ENCODE measurements at regions not wholly inside any gene's neighbourhood (a gene's known extent, or its start where the extent isn't known, plus 50 kb on each side); places are given as distances from the start of the nearest gene placed in this dataset.
"Not testable (repeated sequence)": the region's sequence is repeated elsewhere in the genome, so short reads cannot be mapped to it uniquely, and the experiment has no call there.

DNA sequence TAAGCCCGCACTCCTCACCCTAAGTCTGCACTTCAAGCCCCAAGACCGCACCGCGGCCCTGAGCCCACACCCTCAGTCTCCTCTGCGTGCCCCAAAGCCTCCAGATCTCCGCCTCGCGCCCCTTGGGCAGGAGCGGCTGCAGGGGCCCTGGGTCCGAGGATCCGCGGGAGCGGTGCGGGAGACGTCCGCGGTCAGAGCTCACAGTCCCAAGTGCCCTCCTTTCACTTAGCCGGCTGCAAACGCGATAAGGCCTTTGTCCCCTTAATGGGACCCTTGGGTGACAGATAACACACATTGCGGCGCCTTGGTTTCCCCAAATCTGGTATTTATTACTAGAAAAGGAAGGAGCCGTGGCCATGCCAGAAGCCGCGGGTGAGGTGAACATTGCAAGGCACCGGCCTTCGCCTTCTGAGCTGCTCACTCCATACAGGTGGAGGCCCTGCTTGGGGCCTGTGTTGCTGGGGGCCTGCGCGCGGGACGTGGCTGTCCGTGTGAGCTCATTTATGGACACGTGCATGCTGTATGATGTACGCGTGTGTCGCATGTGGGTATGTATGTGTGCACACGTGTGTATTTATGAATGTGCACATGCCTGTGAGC lies 178.9 kb downstream of the OR4M2 start:
- not testable (repeated sequence) for DNase-seq (ENCODE audit: low read depth in 2 of 2)

DNA sequence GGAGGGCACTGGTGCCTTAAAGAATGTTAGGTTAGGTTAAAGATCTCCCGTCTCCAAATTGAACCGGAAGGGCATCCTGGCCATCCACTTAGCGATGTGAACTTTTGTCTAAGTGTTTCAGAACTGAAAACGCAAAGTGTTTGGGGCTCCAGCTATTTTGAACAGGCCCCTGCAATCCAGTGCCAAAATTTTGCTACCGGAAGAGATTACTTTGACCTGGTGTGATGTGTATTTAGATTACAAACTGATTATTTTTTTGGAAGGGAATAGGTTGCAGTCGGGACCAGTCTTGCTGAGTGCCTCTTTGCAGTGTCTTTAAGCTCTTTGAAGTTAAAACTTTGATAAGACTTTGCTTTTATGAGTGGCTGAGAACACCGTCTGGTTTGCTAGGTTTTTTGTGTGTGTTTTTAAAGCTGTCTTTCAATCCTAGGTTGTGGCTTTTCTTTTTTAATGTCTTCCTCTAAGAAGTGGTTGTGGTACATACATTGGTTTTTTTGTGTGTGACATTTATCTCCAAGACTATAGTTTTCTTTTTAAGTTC lies 179.6 kb downstream of the OR4M2 start:
- no peak for DNase-seq (ENCODE audit: low read depth in 2 of 2)

DNA sequence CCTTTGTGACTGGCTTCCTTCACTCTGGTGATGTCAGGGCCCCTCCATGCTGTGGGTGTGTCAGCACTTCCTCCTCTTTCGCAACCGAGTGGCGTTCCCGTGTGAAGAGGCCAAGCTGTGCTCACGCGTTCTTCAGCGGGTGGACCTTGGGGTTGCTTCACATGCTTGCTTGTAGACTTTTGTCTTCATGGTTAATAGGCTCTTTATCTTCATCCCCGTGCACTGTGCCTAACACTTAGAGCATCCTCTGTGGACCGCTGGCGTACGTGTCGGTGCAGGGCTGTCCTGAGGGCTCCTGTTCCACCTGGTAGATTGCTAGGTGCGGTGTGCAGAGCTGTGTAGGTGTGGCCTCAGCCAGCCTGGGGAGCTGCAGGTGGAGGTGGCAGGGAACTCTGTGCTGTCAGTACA lies 182.3 kb downstream of the OR4M2 start:
- peak; percentile 31 to 37 for DNase-seq (ENCODE audit: low read depth in 2 of 2)

DNA sequence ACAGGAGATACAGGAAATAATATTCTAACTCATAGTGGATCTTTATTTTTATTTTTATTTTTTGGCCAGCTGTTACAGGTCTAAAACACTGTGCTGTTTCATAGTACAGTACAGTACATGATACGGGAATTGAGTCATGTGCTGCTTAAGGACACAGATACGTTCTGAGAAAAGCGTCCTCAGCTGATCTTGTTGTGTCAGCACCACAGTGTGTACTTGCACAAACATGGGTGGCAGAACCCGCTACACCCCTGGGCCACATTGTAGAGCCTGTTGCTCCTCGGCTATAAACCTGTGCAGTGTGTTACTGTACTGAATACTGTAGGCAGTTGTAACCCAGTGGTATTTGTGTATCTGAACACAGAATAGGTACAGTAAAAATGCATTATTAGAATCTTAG lies 183.4 kb downstream of the OR4M2 start:
- DNase-seq (ENCODE audit: low read depth in 2 of 2), result no peak

DNA sequence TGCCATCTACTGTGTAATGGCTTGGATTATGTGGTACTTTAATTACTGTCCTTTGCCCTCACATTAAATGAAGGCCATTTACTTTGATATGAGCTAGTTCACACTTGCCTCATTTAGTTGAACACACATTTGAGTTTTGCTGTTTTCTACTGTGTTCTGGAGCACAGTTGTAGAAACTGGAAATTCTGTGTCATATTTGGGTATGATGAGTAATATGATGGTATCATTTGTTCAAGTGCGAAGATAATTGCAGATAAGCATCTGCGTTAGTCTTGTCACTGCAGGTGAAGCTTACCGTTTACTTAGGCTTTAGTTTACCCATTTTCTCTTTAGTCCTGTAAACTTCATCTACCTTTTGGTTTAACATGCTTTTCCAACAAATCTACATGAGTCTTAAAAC lies 183.9 kb downstream of the OR4M2 start:
- DNase-seq (ENCODE audit: low read depth in 2 of 2), result not testable (repeated sequence)

DNA sequence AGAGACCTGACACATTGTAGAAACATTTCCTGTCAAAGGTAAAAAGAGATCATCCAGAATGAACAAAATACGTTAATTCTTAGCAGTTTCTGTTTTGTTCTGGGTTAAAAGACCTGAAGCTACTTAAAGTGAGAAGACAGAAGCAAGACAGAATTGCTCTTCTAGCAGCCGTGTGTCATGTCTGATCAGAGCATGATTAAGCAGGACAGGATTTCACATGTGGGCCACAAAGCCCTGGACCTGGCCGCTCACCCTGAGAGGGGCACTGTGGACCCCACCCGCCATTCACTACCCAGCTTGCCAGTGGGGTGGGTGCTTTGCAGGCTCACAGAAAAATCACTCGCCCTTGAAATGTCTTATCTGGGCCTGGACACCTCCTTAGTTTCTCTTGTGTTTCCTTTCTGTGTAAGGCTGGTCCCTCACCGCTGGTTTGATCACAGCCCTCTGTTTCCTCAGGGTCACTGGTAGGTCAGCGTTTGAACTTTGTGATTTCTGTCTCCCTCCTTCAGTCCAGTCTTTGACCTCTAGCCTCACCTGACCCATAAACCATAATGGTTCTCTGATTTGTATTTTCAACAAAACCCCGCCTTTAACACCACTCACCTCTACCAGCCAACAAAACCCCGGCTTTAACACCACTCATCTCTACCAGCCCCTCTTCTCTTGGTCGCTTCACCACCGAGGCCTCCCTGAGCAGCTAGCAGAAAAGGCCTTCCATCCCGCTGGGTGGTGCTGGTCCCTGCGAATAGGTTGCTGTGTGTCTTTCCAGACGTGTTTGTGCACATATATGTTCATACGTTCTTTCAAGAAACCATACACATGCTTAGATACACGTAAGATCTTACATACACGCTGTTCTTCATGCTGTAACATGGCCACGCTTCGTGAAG lies 185.0 kb downstream of the OR4M2 start:
- no peak for DNase-seq (ENCODE audit: low read depth in 2 of 2)

DNA sequence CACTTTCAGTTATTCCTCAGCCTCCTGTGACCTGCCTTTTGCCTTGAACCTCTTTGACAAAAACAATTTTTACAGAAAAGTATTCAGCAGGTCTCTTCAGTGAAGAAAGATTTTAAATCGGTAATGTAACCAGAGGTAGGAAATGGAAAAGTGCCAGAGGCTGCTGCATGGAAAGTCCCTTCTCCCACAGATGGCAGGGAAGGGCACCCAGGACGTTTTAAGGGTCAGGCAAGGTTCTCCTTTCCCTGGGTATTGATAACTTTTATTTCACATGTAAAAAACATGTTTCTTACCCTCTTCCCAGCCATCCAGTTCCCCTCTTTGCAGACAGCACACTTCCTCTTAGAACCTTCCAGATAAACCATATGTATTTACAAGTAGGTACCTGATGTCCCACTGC lies 185.6 kb downstream of the OR4M2 start:
- no peak for DNase-seq (ENCODE audit: low read depth in 2 of 2)

DNA sequence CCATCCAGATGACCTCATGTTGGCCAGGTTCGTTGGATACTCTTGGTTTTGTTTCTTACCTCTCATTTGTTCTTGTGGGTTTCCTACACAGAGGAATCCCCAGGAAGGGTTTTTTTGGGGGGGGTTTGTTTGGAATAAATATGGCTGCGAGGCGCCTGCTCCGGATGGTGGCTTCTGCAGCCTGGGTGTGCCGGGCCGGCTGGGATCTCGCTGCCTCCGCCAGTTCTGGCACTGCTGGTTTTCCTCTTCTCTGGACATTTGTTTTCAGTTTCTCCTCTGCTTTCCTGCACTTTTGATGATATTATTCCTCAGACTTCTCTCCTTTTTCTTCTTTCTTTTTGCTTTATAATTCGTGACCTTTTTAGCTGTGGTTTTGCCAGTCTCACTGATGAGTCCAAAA lies 187.4 kb downstream of the OR4M2 start:
- no peak for DNase-seq (ENCODE audit: low read depth in 2 of 2)

DNA sequence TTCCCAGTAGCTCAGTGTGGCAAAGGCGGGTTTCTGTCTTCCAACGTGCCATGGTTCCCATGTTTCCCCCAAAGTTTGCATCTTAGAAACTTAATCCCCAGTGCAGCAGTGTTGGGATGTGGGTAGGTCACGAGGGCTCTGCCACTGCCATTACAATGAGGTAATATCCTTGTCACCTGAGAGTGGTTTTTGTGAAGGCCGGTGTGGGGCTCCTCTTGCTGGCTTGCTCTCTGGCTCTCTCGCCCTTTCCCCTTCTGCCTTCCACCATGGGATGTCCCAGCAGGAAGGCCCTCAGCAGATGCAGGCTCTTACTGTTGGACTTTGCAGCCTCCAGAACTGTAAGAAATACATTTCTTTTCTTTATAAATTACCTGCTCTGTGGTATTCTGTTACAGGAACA lies 187.9 kb downstream of the OR4M2 start:
- not testable (repeated sequence) for DNase-seq (ENCODE audit: low read depth in 2 of 2)

DNA sequence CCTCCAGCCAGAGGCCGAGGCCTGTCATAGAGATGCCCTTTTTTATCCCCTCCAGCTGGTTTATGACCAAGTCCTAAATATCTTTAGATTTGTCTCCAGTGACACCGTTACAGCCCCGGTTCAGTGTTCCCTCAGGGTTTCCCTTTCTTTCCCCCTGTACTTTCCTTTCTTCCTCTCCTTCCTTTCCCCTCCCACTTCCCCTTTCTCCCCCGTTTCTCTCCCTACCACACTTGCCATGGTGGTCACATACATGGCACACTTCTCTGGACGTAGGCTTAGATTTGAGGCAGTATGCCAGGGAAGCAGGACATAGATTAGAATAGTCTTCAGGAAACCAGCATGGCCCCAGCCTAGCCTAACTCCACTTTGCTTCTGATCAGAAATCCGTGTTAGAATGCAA lies 188.3 kb downstream of the OR4M2 start:
- DNase-seq (ENCODE audit: low read depth in 2 of 2), result not testable (repeated sequence)

DNA sequence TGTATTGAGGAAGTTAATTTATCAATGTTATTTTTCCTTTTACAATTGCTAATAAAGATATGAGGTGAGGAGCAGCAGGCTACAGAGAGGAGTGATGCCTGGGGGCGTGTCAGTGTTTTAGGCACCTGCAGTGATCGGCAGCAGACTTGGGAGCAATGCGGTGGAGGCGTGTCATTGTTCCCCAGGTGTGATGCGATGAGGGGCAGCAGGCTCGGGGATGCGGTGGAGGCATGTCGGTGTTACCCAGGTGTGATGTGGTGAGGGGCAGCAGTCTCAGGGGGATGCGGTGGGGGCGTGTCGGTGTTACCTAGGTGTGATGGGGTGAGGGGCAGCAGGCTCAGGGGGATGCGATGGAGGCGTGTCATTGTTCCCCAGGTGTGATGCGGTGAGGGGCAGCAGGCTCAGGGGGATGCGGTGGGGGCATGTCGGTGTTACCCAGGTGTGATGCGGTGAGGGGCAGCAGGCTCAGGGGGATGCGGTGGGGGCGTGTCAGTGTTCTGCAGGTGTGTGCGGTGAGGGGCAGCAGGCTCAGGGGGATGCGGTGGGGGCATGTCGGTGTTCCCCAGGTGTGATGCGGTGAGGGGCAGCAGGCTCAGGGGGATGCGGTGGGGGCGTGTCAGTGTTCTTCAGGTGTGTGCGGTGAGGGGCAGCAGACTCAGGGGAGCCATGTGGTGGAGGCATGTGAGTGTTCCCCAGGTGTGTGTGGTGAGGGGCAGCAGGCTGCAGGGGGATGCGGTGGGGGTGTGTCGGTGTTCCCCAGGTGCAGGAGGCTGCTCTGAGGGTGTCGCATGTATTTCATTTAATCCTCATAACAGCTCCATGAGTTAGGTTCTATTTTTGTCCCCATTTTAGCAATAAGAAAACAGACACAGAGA lies 186.2 kb upstream of the GOLGA6L22 start:
- DNase-seq (ENCODE audit: low read depth in 2 of 2), result not testable (repeated sequence)

DNA sequence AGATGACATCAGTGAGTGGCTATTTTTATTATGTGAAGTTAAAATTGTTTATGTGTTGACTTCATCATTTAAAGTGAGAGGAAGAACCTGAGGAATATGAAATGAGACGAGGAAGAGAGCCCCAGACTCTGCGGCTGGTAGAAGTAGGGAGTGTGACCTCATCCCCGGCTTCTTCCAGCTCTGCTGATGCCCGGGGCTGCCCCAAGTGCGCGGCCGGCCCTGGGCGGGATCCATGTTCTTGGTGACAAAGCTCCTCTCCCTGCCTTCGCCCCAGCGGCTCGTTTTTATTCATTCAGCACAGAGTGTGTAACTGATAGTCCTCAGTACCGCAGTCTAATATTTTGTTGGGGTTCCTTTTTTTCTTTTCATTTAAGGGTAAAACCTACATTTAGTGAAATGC lies 185.5 kb upstream of the GOLGA6L22 start:
- DNase-seq (ENCODE audit: low read depth in 2 of 2), result not testable (repeated sequence)

DNA sequence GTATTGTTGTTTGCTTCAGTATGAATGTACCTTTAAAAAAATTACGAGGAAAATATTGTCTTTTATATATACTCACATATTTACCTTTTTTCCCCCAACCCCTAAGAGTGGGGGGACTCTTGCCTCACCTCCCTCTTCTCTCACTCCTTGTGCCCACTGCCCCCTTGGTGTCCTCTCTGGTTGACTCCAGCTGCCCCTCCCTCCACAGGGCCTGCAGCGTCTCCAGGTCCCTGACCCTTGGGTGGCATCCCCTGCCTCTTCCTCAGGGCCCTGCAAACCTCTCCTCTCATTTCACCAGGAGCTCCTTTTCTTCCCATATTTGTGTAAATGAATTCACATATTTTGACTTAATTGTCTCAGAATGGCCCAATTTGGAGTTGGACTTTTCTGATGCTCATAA lies 184.3 kb upstream of the GOLGA6L22 start:
- not testable (repeated sequence) for DNase-seq (ENCODE audit: low read depth in 2 of 2)

DNA sequence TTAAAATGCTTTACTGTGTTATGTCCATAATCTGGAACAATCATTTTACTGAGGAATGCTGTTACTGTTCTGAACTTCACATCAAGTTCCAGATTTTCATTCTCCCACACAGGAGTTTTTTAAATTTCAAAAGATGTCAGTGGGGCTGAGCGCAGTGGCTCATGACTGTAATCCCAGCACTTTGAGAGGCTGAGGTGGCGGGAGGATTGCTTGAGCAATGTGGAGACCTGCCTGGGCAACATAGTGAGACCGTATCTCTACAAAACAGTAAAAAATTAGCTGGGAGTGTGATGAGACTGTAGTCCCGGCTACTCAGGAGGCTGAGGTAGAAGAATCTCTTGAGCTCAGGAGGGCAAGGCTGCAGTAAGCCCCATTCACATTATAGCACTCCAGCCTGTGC lies 177.9 kb upstream of the GOLGA6L22 start:
- DNase-seq (ENCODE audit: low read depth in 2 of 2), result not testable (repeated sequence)

DNA sequence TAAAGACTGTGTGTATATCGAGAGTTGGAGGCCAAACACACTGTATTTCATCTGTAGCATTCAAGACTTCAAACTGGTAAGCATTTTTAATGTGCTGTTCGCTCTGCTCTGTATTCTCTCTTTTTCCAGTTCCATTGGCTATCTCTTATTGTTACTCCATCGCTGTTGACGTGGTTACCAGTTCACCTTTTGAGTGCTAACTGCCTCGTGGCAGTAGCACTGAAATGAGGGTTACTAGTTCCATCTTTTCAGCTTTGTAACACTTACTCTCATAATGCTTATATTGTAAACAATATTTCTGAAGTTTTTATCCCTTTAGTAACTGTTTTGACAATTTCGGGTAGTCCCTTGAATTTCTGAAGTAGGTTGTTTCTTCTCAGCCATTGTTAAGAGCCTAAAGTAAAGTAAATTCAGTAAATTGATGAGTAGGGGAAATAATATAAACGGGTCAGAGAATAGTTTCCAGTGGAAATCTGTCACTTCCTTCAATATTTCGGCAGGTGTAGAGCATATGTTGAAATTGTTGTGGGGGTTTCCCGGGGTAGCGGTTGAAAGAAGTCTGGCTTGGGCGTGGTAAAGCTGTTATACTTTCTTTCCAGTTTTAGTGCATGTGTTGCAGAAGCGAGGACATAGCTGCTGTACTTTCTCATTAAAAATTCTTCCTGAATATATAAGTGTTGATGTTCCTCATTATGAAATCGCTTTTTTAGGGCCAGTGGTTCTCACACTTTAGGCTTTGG lies 175.7 kb upstream of the GOLGA6L22 start:
- DNase-seq (ENCODE audit: low read depth in 2 of 2), result not testable (repeated sequence)

DNA sequence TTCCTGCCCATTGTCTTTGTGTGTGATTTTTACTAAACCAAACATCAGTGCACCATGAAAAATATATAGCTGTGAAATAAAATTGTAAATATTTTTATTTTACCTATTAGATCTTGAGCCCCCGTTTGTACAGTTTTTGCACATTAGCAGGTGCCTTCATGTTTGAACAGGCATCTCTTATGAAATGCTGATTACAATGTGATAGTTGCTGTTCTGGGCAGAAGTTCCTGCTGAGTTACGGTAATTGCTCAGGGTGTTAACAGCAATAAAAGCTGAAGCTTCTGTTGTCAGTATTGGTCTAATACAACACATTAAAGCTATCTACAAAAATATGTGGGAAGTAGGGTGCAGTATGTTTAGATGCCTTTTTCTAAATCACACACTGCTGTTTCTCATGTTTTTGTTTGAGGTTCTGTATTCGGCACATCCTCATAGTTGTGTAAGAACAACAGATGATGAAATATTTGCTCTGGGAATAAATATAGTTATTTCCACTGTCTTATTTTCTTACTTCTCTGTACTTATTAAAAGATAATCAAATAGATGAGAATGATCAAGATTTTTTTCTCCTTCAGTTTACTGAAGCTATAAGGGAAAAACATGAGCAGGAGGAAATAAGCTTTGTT lies 173.8 kb upstream of the GOLGA6L22 start:
- not testable (repeated sequence) for DNase-seq (ENCODE audit: low read depth in 2 of 2)

DNA sequence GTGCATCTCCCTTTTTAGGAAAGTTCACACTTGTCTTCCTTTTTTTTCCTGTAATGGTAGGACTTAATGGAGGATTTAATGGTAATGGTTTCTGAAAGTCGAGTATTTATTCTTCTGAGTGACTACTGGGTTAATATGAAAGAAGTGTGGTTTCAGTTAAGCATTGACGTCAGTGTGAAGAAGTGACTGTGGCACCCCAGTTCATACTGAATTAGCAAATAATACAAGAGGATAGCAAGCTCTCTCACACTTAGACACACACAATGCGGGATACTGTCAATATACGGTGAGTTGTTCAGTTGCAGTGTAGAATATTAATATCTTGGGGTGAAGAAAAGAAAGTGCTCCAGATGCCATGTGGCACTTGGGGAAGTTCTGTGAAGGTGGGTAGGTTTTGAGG lies 167.6 kb upstream of the GOLGA6L22 start:
- not testable (repeated sequence) for DNase-seq (ENCODE audit: low read depth in 2 of 2)

DNA sequence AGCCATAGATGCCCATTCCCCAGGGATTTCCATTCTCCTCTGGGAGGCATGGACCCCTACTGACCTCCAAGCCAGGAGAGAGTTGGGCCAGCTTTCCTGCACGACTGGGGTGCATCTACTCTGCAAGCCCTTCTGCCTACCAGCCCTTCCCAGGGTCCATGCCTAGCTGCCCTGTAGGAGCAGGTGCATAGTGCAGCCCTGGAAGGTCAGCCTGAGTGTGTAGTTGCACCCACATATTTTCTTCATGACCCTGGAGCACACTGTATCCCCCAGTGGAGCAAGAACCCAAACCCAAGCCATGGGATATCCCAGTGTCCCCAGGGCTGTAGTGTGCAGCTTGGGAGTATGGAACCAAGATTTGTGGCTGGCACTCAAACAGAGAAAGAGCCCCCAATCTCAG lies 155.6 kb upstream of the GOLGA6L22 start:
- not testable (repeated sequence) for DNase-seq (ENCODE audit: low read depth in 2 of 2)

Measured in stimulated activated CD8-positive, alpha-beta memory T cell treated with anti-CD3 and anti-CD28 coated beads, Interleukin-7, amount 100 ng/mL, for 1 hour (primary cell).